GM13976 (cell line): ENCODE measurements at regions not wholly inside any gene's neighbourhood (a gene's known extent, or its start where the extent isn't known, plus 50 kb on each side); places are given as distances from the start of the nearest gene placed in this dataset.

ENCODE experiments used
- DNase-seq: peaks from one replicate; pipeline ENCODE4 v3.0.0; 2012; ENCODE audit warnings: low spot score
- CTCF ChIP-seq: IDR thresholded peaks from 2 replicates; pipeline ENCODE4 v1.5.1; 2012; ENCODE audit warnings: borderline replicate concordance, mild to moderate bottlenecking; ENCODE audit not compliant: insufficient read depth; ENCODE audit errors: extremely low read depth, missing control alignments, control extremely low read depth
- in situ Hi-C: fragments of 300-500 bp; cut with MboI; formaldehyde crosslinking; loops from one replicate; pipeline ENCODE4 v1.12.0; 2022; ENCODE audit warnings: low sequenced_read_pairs, mixed read lengths, inconsistent platforms; ENCODE audit not compliant: unreplicated experiment

DNA sequence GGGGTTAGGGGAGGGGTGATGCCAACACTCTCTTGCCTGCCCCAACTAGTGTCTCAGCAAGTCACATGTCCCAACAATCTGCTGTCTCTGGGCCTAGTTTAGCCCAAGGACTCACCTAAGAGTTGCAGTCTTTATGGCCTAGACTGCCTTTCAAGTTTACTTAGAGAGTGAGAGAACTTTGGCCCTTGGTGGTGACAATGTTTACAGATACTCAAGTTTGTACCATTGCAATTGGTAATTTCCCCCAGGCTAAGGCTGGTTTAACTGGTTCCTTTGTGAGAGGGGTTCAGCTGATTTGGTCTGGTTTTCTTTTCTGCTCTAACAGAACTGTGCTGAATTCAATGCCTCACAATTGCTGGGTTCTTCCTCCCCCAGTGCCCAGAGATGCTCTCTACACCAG is 1279.9 kb upstream of the EYS start:
- DNase-seq: no peak
- no peak for TF ChIP-seq CTCF
- in situ Hi-C loops: no loop called here

DNA sequence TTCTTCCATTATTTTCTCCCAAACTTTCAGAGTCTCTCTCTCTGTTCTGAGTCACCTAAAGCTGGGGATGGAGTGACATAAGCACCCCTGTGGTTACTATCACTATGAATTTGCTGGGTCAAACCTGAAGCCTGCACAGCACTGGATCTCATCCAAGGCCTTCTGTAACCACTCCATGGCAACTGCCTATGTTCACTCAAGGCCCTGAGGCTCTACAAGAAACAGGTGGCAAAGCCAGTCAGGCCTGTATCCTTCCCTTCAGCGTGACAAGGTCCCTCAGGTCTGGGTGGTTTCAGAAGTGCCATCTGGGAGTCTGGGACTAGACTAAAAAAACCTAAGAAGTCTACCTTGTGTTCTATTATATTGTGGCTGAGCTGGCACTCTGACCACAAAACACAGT is 1278.8 kb upstream of the EYS start:
- in situ Hi-C loops: no loop called here
- TF ChIP-seq CTCF: no peak

GRCh38 chr6:66970373-66970772 is 1263.3 kb upstream of the EYS start:
- no peak for TF ChIP-seq CTCF
- in situ Hi-C loops: no loop called here
- no peak for DNase-seq

More for the DNA sequence above, 1278.8 kb upstream of the EYS start:
- DNase-seq: no peak

- no peak for TF ChIP-seq CTCF
- no peak for DNase-seq
- in situ Hi-C loops: no loop called here
These were observed 1258.2 kb upstream of the EYS start for GRCh38 chr6:66965227-66965626.

- no peak for TF ChIP-seq CTCF
- DNase-seq: no peak
- in situ Hi-C loops: no loop called here
These were observed 1257.2 kb upstream of the EYS start for GRCh38 chr6:66964216-66964615.

GRCh38 chr6:66962082-66962481 is 1255.1 kb upstream of the EYS start:
- no peak for DNase-seq
- in situ Hi-C loops: no loop called here

More at GRCh38 chr6:66962082-66962481, 1255.1 kb upstream of the EYS start:
- no peak for TF ChIP-seq CTCF
